GM12878 (cell line): ENCODE measurements at regions not wholly inside any gene's neighbourhood (a gene's known extent, or its start where the extent isn't known, plus 50 kb on each side); places are given as distances from the start of the nearest gene placed in this dataset.

ENCODE experiments used
- CBFB ChIP-seq: IDR thresholded peaks from 2 replicates; pipeline ENCODE4 v1.6.1; 2016; ENCODE audit warnings: antibody characterized with exemption, low read depth
- CHD1 ChIP-seq: IDR thresholded peaks from 2 replicates; pipeline ENCODE4 v1.6.1; 2012; ENCODE audit warnings: low read depth, low read length, improper control_type of control experiment
- CHD2 ChIP-seq: IDR thresholded peaks from 2 replicates; pipeline ENCODE4 v1.6.1; 2011; ENCODE audit warnings: low read depth, low read length, improper control_type of control experiment, borderline replicate concordance
- CTCF ChIP-seq, 3 experiments: IDR thresholded peaks in 2 of 3; conservative IDR thresholded peaks in 1 of 3; 2 replicates each; pipeline ENCODE4 v1.5.1; 2011; ENCODE audit warnings: low read depth in 3 of 3, low read length in 3 of 3, mild to moderate bottlenecking in 3 of 3, control low read depth in 2 of 3, moderate library complexity in 2 of 3, inconsistent platforms in 1 of 3, mixed read lengths in 1 of 3; ENCODE audit not compliant: control insufficient read depth in 2 of 3, insufficient read depth in 1 of 3; ENCODE audit errors: extremely low read depth in 1 of 3
- EZH2 ChIP-seq: IDR thresholded peaks from 2 replicates; pipeline ENCODE4 v1.6.1; 2012; ENCODE audit warnings: low read depth, mild to moderate bottlenecking, control low read depth, inconsistent platforms, low read length, borderline replicate concordance; ENCODE audit not compliant: control insufficient read depth
- MAX ChIP-seq: IDR thresholded peaks from 2 replicates; pipeline ENCODE4 v1.6.1; 2012; ENCODE audit warnings: low read depth, low read length, improper control_type of control experiment
- NFIC ChIP-seq: IDR thresholded peaks from 2 replicates; pipeline ENCODE4 v1.6.1; 2012; ENCODE audit warnings: low read depth, mild to moderate bottlenecking, inconsistent platforms, low read length, moderate library complexity
- SIN3A ChIP-seq: IDR thresholded peaks from 2 replicates; pipeline ENCODE4 v1.6.1; 2012; ENCODE audit warnings: low read depth, low read length, improper control_type of control experiment
- SMAD1 ChIP-seq: fragments of 450-650 bp; IDR thresholded peaks from 2 replicates; pipeline ENCODE4 v1.6.1; 2018; ENCODE audit warnings: mild to moderate bottlenecking, low read depth; ENCODE audit not compliant: partially characterized antibody
- USF2 ChIP-seq: IDR thresholded peaks from 2 replicates; pipeline ENCODE4 v1.6.1; 2011; ENCODE audit warnings: low read depth, low read length, improper control_type of control experiment, borderline replicate concordance
- ZNF384 ChIP-seq: IDR thresholded peaks from 2 replicates; pipeline ENCODE4 v1.6.1; 2012; ENCODE audit warnings: low read depth, mild to moderate bottlenecking, low read length, improper control_type of control experiment, borderline replicate concordance

GRCh38 chr7:88452646-88453045 lies 146.0 kb upstream of the STEAP4 start:
- TF ChIP-seq USF2 (no peak), MAX (no peak), SIN3A (no peak), CTCF (IDR thresholded peaks at IDR 0.05 in 2 of 3, conservative IDR thresholded peaks at IDR 0.05 in 1 of 3; ENCODE audit: control insufficient read depth in 2 of 3, extremely low read depth in 1 of 3, insufficient read depth in 1 of 3, low read depth in 3 of 3, low read length in 3 of 3) (no peak), NFIC (no peak), SMAD1 (no peak), CHD1 (no peak), CBFB (no peak), ZNF384 (no peak), CHD2 (no peak), EZH2 (no peak)
